RWPE1 (cell line): ENCODE measurements at regions not wholly inside any gene's neighbourhood (a gene's known extent, or its start where the extent isn't known, plus 50 kb on each side); places are given as distances from the start of the nearest gene placed in this dataset.
A peak's percentile ranks its signal among the peaks of the same experiment; 100 is the strongest.
"Not testable (repeated sequence)": the region's sequence is repeated elsewhere in the genome, so short reads cannot be mapped to it uniquely, and the experiment has no call there.

Source experiments
- CTCF ChIA-PET: fragments of 350-600 bp; sonication (Branson Sonifier 250); formaldehyde crosslinking; extraction: SDS; loops from one replicate; lab custom pipeline; 2021; lab: Yijun Ruan, JAX
- POLR2A ChIA-PET: fragments of 400-600 bp; formaldehyde crosslinking; extraction: SDS; loops from one replicate; lab custom pipeline; 2020; ENCODE audit warnings: antibody characterized with exemption; ENCODE audit not compliant: low non-redundant PET; lab: Yijun Ruan, JAX
- DNase-seq: peaks from one replicate; pipeline ENCODE4 v3.0.0; 2012; ENCODE audit warnings: low spot score
- H3K27ac ChIP-seq: fragments of 450-650 bp; 2 replicates; pipeline ENCODE4 v1.5.1; 2017
- CTCF ChIP-seq: fragments of 450-650 bp; conservative IDR thresholded peaks from 2 replicates; pipeline ENCODE4 v1.5.1; 2017; ENCODE audit warnings: low read depth, mild to moderate bottlenecking

GRCh38 chr10:93127642-93128215 lies 54.0 kb downstream of the CYP26A1 start:
- CTCF ChIA-PET, result interaction anchor here (1.0 to 1.6 kb wide), 2 partner anchors 8 to 12 kb away, joined by 6 to 9 read pairs; no protein-coding TSS in a partner anchor
- POLR2A ChIA-PET, result not testable (repeated sequence)

GRCh38 chr10:93131986-93132385 lies 58.3 kb downstream of the CYP26A1 start:
- no peak for TF ChIP-seq CTCF
- ChIA-PET POLR2A (no interaction called here), CTCF (interaction anchor here (1.2 kb wide), 1 partner anchor 16 kb away, joined by 3 read pairs; no protein-coding TSS in a partner anchor)
- H3K27ac ChIP-seq, result no peak overlapping the region
- DNase-seq, result no peak

More at GRCh38 chr10:93127642-93128215, 54.0 kb downstream of the CYP26A1 start:
- H3K27ac ChIP-seq, DNase-seq: not testable (repeated sequence)

- POLR2A ChIA-PET, result no interaction called here
- H3K27ac ChIP-seq, result peak overlapping the region; percentile 84
- TF ChIP-seq CTCF, result no peak
- CTCF ChIA-PET, result interaction anchor here (0.9 to 1.1 kb wide), 2 partner anchors 9 to 22 kb away, joined by 5 to 7 read pairs; no protein-coding TSS in a partner anchor
- peak; percentile 95 for DNase-seq
Measured at GRCh38 chr10:93138113-93138870, 64.6 kb downstream of the CYP26A1 start.

GRCh38 chr10:93139059-93139655 lies 65.5 kb downstream of the CYP26A1 start:
- peak overlapping the region; percentile 84 for H3K27ac ChIP-seq
- no peak for TF ChIP-seq CTCF
- ChIA-PET CTCF (interaction anchor here (0.9 to 1.1 kb wide), 2 partner anchors 9 to 23 kb away, joined by 5 to 7 read pairs; no protein-coding TSS in a partner anchor), POLR2A (no interaction called here)
- no peak for DNase-seq

GRCh38 chr10:93142534-93142933 lies 68.8 kb downstream of the CYP26A1 start:
- DNase-seq, result no peak
- ChIA-PET CTCF (no interaction called here), POLR2A (no interaction called here)
- no peak for TF ChIP-seq CTCF
- H3K27ac ChIP-seq, result no peak overlapping the region

- CTCF ChIA-PET, result interaction anchor here (0.6 kb wide), 1 partner anchor 27 kb away, joined by 3 read pairs; no protein-coding TSS in a partner anchor
- no peak for DNase-seq
- no peak overlapping the region for H3K27ac ChIP-seq
- POLR2A ChIA-PET, result no interaction called here
- TF ChIP-seq CTCF, result no peak
Measured at GRCh38 chr10:93143281-93143680, 69.6 kb downstream of the CYP26A1 start.
